Fibroblast of villous mesenchyme (primary cell): ENCODE measurements at regions not wholly inside any gene's neighbourhood (a gene's known extent, or its start where the extent isn't known, plus 50 kb on each side); places are given as distances from the start of the nearest gene placed in this dataset.

Experiments
- DNase-seq: peaks from one replicate; pipeline ENCODE4 v3.0.0-alpha.2; 2010; ENCODE audit warnings: low read depth
- H3K4me3 ChIP-seq: 2 replicates; pipeline ENCODE4 v1.5.1; 2011; ENCODE audit warnings: low read depth, mild to moderate bottlenecking, low read length
- TF ChIP-seq, protein P1 (sequence below): IDR thresholded peaks from 2 replicates; pipeline ENCODE4 v1.5.1; 2012; ENCODE audit warnings: low read depth, mild to moderate bottlenecking, low read length; ENCODE audit not compliant: insufficient read depth

GRCh38 chr4:143771269-143771668 lies 70.8 kb upstream of the FREM3 start:
- TF ChIP-seq, protein P1, sequence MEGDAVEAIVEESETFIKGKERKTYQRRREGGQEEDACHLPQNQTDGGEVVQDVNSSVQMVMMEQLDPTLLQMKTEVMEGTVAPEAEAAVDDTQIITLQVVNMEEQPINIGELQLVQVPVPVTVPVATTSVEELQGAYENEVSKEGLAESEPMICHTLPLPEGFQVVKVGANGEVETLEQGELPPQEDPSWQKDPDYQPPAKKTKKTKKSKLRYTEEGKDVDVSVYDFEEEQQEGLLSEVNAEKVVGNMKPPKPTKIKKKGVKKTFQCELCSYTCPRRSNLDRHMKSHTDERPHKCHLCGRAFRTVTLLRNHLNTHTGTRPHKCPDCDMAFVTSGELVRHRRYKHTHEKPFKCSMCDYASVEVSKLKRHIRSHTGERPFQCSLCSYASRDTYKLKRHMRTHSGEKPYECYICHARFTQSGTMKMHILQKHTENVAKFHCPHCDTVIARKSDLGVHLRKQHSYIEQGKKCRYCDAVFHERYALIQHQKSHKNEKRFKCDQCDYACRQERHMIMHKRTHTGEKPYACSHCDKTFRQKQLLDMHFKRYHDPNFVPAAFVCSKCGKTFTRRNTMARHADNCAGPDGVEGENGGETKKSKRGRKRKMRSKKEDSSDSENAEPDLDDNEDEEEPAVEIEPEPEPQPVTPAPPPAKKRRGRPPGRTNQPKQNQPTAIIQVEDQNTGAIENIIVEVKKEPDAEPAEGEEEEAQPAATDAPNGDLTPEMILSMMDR, result no peak
- no peak overlapping the region for H3K4me3 ChIP-seq
- no peak for DNase-seq

DNA sequence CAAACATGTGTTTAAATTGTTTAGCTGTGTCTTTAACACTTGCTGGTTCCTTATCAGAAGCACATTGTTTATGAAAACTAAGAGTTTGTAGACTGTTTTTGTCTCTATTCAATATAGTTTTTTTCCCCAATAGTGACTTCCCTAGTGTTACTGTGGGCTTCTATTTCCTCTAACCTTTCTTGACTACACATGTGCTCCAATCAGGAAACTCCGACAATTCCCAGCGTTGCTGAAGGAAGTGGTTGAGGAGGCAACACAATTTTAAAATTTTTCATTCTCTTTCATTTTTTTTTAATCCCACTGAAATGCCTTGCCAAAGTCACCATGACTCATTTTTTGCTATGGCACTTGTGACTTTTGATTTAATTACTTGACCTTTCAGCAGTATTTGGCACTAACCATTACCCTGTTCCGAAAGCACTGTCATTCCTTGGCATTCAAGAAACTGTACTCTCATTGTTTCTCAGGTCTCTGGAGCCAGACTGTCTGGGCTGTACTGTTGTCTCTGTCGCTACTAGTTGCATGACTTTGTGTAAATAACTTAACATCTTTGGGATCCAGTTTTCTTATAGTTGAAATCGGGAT lies 67.6 kb upstream of the FREM3 start:
- no peak for DNase-seq
- no peak overlapping the region for H3K4me3 ChIP-seq
- TF ChIP-seq, protein P1, result no peak

- TF ChIP-seq, protein P1, result no peak
- H3K4me3 ChIP-seq, result no peak overlapping the region
- DNase-seq, result no peak
Measured at GRCh38 chr4:143763587-143763986, 63.1 kb upstream of the FREM3 start.

GRCh38 chr4:143762511-143762910 lies 62.0 kb upstream of the FREM3 start:
- TF ChIP-seq, protein P1, result no peak
- no peak overlapping the region for H3K4me3 ChIP-seq
- no peak for DNase-seq
